Nucleus accumbens (tissue), 56 donors: ENCODE measurements at regions not wholly inside any gene's neighbourhood (a gene's known extent, or its start where the extent isn't known, plus 50 kb on each side); places are given as distances from the start of the nearest gene placed in this dataset.

Source experiments
- DNase-seq, 56 donors: peaks; one replicate each; lab custom pipeline; 2025; lab: John Stamatoyannopoulos, UW

GRCh38 chr12:113630625-113631024 is 159.0 kb upstream of the LHX5 start:
- no peak for DNase-seq

DNA sequence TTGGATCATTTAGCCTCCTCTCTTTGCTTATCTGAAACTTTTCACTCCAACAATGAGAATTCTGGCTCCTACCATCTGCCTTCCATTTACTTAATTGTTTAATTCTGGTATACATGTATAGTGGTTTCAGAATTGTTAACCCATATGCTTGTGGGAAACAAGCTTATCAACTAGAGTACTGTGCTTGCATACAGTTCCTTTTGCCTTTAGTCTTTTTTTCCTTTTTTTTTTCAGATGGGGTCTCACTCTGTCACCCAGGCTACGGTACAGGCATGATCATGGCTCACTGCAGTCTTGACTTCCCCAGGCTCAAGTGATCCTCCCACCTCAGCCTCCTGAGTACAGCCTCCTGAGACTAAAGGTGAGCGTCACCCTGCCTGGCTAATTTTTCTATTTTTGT is 153.8 kb upstream of the LHX5 start:
- no peak for DNase-seq

DNA sequence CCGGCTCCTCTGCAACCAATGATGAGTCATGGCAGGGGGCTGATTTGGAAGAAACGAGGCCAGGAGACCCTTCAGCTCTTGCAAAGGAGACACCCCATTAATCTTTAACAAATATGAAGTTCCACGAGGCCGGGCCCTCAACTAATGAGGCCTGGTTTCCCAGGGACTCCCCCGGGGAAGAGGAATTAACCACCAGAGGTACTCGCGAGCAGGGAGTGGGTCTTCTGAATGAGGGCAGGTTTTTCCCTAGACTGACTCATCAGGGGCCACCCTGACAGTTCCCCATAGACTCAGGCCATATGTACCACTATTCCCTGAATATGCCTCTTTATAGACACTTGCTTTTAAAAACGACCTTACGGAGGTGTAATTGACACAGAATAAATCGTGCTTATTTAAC is 150.7 kb upstream of the LHX5 start:
- no peak for DNase-seq

DNA sequence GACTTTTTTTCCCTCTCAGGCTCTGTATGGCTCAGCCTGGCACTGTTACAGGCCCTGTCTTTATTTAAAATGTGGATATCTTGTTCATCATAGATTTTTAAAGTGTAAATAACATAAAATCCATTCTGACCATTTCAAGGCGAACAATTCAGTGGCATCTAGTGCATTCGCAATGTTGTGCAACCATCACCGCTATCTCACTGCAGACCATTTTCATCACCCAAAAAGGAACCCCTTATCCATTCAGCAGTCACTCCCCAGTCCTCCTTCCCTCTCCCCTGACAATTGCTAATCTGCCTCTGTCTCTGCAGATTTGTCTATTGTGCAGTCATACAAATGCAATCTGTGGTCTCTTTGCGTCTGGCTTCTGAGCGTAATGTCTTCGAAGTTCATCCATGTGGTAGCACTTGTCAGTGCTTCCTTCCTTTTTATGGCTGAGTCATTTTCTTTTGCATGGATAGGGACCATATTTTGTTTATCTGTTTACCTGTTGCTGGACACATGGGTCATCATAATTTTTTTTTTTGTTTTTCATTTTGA is 148.8 kb upstream of the LHX5 start:
- no peak for DNase-seq

- DNase-seq: no peak
These were observed 147.5 kb upstream of the LHX5 start for GRCh38 chr12:113619202-113619601.

DNA sequence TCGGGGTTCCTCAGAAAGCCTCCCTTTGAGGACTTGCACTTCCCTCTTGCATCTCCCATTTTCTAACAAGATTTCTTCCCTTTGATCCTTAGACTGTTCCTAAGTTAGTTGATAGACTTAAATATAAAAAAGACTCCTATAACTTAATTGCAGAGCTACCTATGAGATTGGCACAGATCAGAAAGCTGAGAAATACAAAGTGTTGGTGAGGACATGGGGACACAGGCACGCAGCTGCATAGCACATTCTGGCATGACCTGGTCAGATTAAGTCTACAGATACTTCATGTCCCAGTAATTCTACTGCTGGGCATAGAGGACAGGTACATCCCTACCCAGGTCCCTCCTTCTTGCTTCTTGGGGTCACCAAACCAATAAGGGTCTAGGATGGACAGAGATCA is 141.7 kb upstream of the LHX5 start:
- no peak for DNase-seq

GRCh38 chr12:113612793-113613192 is 141.1 kb upstream of the LHX5 start:
- no peak for DNase-seq

- no peak for DNase-seq
These were observed 140.5 kb upstream of the LHX5 start for GRCh38 chr12:113612076-113612728.

DNA sequence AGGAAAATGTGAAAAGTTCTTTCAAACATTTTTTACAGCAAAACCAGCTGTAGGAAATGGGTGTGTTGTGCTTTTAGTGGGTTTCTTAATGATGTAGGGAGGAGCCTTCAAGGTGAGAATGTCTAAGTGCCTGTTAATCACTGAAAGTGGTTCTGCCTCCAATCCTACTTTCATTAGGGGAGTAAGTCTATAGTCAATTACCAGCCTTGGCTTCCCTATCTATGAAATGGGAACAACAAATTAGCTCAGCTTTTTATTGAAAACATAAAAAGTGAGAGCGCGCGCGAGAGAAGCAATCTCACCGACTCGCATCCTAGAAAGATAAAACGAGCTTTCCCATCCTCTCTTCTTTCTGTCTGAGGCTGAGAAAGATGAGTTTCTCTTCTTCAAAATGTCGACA is 140.0 kb upstream of the LHX5 start:
- DNase-seq: no peak

GRCh38 chr12:113610698-113611097 is 139.0 kb upstream of the LHX5 start:
- no peak for DNase-seq

- no peak for DNase-seq
These were observed 138.2 kb upstream of the LHX5 start for GRCh38 chr12:113609692-113610469.

GRCh38 chr12:113604666-113605065 is 133.0 kb upstream of the LHX5 start:
- DNase-seq: no peak

- no peak for DNase-seq
These were observed 130.1 kb upstream of the LHX5 start for GRCh38 chr12:113601656-113602263.

DNA sequence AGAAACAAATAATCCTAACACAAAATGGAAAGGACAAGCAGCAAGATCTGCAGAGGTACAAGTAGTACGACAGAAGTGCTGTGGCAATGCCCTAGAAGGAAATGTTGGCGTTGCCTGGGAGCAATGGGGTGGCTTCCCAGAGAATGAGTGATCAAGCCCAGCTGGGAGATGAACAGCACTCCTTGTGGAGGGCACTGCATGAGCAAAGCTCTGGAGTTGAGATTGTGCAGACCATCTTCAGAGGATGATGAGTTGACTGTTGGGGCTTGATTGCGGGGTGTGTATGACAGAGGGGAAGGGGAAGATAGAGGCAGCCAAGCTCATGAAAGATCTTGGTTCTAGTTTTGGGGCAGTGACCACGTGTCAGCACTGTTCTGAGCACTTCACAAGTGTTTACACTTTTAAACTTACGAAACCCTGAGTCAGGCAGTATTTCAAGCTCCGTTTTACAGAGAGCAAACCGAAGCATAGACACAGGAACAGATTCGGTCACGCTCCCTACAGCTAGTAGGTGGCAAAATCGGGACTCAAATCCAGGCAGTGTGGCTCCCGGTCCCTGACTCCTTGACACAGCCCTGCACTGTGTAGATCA is 127.2 kb upstream of the LHX5 start:
- no peak for DNase-seq

GRCh38 chr12:113594967-113595366 is 123.3 kb upstream of the LHX5 start:
- DNase-seq: no peak

DNA sequence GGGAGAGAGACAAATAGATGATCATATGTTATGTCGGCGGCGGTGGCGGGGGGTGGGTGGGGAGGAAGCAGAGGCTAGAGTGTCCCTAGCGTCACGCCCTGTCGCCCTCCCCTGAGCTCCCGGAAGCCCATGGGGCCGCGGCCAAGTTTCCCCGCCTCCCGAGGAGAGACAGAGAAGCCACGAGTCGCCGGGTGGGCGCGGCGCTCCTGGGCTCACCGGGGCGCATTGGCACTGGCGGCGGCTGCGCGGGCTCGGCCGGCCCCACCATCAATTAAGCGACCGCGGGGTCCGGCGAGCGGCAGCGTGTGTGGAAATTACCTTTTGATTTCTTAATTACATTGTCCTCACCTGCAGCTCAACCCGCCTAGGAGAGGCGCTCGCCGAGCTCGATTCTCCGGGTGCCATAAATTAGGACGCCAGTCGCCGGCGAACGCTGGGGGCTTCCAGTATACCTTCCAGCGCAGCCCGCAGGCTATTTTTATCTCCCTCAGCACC is 119.9 kb upstream of the LHX5 start:
- DNase-seq: peak in 8 of 56 donors; percentile 2 to 54 (median 8)

DNA sequence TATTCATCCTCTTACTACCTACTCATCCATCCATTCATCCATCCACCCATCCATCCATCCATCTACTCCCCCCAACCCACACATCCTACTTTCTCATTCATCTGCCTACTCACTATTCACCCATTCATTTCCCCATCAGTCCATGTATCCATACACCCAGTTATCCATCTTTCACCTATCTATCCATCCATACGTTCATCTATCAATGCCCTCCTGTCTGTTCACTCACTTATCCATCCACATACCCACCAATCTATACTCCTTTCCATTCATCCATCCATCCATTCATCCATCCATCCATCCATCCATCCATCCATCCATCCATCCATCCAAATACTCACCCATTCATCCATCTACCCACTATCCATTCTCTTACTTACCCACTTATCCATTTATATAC is 117.8 kb upstream of the LHX5 start:
- DNase-seq: no peak

GRCh38 chr12:113587720-113588119 is 116.0 kb upstream of the LHX5 start:
- DNase-seq: no peak

GRCh38 chr12:113586461-113586860 is 114.8 kb upstream of the LHX5 start:
- DNase-seq: no peak

DNA sequence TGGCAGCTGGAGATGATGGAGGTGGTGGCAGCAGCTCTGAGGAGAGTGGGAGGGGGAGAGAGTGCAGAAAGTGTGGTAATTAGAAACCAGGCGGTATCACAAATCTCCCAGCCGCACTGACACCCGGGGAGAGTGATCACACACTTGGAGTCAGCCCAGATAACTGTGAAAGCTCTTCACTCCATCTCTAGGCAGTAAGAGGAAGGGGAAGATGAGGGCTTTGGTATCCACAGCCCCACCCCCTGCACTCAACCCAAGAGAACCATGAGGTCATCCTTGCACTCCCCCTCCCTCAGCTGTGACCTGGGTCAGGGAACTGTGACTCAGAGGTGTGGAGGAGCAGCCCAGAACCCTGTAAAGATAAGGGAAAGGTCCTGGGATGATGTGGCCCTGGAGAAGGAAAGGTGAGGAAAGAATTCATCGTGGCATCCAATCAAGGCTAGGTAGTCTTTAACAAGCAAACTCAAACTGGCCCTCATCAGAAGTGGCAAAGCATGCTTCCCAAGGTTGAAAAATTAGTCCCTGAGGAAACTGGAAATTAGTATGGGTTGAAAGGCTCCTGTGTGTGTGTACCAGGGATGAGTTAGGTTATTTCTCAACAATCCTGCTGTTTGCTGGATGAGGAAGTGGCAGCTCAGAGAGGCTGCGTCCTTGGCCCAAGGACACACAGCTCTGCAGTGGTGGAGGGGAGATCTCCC is 111.0 kb upstream of the LHX5 start:
- DNase-seq: peak in 1 of 56 donors; percentile 4
